GM23338 (cell line): ENCODE measurements at regions not wholly inside any gene's neighbourhood (a gene's known extent, or its start where the extent isn't known, plus 50 kb on each side); places are given as distances from the start of the nearest gene placed in this dataset.

ENCODE experiments used
- ATAC-seq: fragments of 200-7000 bp; cut with Tn5 transposase; 3 replicates; pipeline ENCODE4 v1.9.1; 2020
- DNase-seq: peaks from one replicate; pipeline ENCODE4 v3.0.0-alpha.2; 2015; ENCODE audit warnings: low spot score
- H2AFZ ChIP-seq: fragments of 200-600 bp; sonication (generic); 2 replicates; pipeline ENCODE4 v1.8.0; 2016; ENCODE audit warnings: antibody characterized with exemption, mild to moderate bottlenecking, moderate library complexity
- H3F3A ChIP-seq: fragments of 200-600 bp; sonication (generic); replicated peaks from 2 replicates; pipeline ENCODE4 v1.8.0; 2017; ENCODE audit warnings: antibody characterized with exemption, mixed run types, low read depth
- H3K27ac ChIP-seq: fragments of 200-600 bp; sonication (generic); 2 replicates; pipeline ENCODE4 v1.6.1; 2016; ENCODE audit warnings: low read depth
- H3K27me3 ChIP-seq: fragments of 200-600 bp; sonication (generic); 2 replicates; pipeline ENCODE4 v1.8.0; 2016; ENCODE audit warnings: mild to moderate bottlenecking, mixed run types, moderate library complexity; ENCODE audit not compliant: insufficient read depth
- H3K36me3 ChIP-seq: fragments of 200-600 bp; sonication (generic); 2 replicates; pipeline ENCODE4 v1.8.0; 2016; ENCODE audit warnings: mild to moderate bottlenecking; ENCODE audit not compliant: insufficient read depth
- H3K4me1 ChIP-seq: fragments of 200-600 bp; sonication (generic); 2 replicates; pipeline ENCODE4 v1.8.0; 2016; ENCODE audit warnings: mild to moderate bottlenecking, moderate library complexity; ENCODE audit not compliant: insufficient read depth
- H3K4me2 ChIP-seq: fragments of 200-600 bp; sonication (generic); 2 replicates; pipeline ENCODE4 v1.7.1; 2017; ENCODE audit warnings: mixed run types
- H3K4me3 ChIP-seq: fragments of 200-600 bp; sonication (generic); 2 replicates; pipeline ENCODE4 v1.6.1; 2016; ENCODE audit warnings: mixed run types
- H3K79me2 ChIP-seq: fragments of 200-600 bp; sonication (generic); replicated peaks from 2 replicates; pipeline ENCODE4 v1.8.0; 2017; ENCODE audit warnings: mild to moderate bottlenecking; ENCODE audit not compliant: insufficient read depth
- H3K9me2 ChIP-seq: fragments of 200-600 bp; sonication (generic); 2 replicates; pipeline ENCODE4 v1.8.0; 2017; ENCODE audit not compliant: insufficient read depth
- H4K20me1 ChIP-seq: fragments of 200-600 bp; sonication (generic); replicated peaks from 2 replicates; pipeline ENCODE4 v1.8.0; 2017; ENCODE audit warnings: mild to moderate bottlenecking; ENCODE audit not compliant: insufficient read depth
- H3K27ac Mint-ChIP-seq: 2 replicates; pipeline ENCODE4 v1.8.0; 2020; ENCODE audit warnings: inconsistent platforms, mild to moderate bottlenecking, moderate library complexity, mixed read lengths
- H3K27me3 Mint-ChIP-seq: 3 replicates; pipeline ENCODE4 v1.8.0; 2022; ENCODE audit warnings: low read depth, mild to moderate bottlenecking, moderate library complexity, mixed read lengths, inconsistent platforms; ENCODE audit not compliant: insufficient read depth, poor library complexity
- H3K36me3 Mint-ChIP-seq: 3 replicates; pipeline ENCODE4 v1.8.0; 2021; ENCODE audit warnings: low read depth, mild to moderate bottlenecking, inconsistent platforms, moderate library complexity, mixed read lengths
- H3K4me1 Mint-ChIP-seq: 3 replicates; pipeline ENCODE4 v1.8.0; 2020; ENCODE audit warnings: mild to moderate bottlenecking, inconsistent platforms, mixed read lengths
- H3K4me3 Mint-ChIP-seq: 3 replicates; pipeline ENCODE4 v1.8.0; 2021; ENCODE audit warnings: moderate library complexity, mild to moderate bottlenecking, inconsistent platforms, mixed read lengths
- H3K9me3 Mint-ChIP-seq: 3 replicates; pipeline ENCODE4 v1.8.0; 2020; ENCODE audit warnings: moderate library complexity, mild to moderate bottlenecking, inconsistent platforms, mixed read lengths
- CREB1 ChIP-seq: fragments of 250-450 bp; sonication (Bioruptor Pico); IDR thresholded peaks from 2 replicates; pipeline ENCODE4 v1.5.0; 2020; ENCODE audit warnings: low read depth, mild to moderate bottlenecking, moderate library complexity
- CTCF ChIP-seq, 2 experiments: fragments of 200-600 bp in 1 of 2; sonication (generic) in 1 of 2; conservative IDR thresholded peaks; 2 replicates each; pipeline versions ENCODE4 v1.5.1 to v1.6.1; 2016 to 2017; ENCODE audit warnings: antibody characterized with exemption in 2 of 2, low read depth in 2 of 2, mild to moderate bottlenecking in 2 of 2, moderate library complexity in 1 of 2
- EZH2 ChIP-seq: fragments of 200-600 bp; sonication (generic); IDR thresholded peaks from one replicate; pipeline ENCODE4 v1.8.0; 2017; ENCODE audit warnings: antibody characterized with exemption, mild to moderate bottlenecking, low read depth; ENCODE audit not compliant: unreplicated experiment
- EZH2phosphoT487 ChIP-seq: fragments of 200-600 bp; sonication (generic); IDR thresholded peaks from one replicate; pipeline ENCODE4 v1.8.1; 2018; ENCODE audit warnings: antibody characterized with exemption; ENCODE audit not compliant: unreplicated experiment
- JUNB ChIP-seq: IDR thresholded peaks from one replicate; pipeline ENCODE4 v1.6.1; 2016; ENCODE audit warnings: antibody characterized with exemption; ENCODE audit not compliant: unreplicated experiment
- NANOG ChIP-seq: IDR thresholded peaks from 2 replicates; pipeline ENCODE4 v1.6.1; 2016; ENCODE audit warnings: antibody characterized with exemption, borderline replicate concordance
- POLR2AphosphoS5 ChIP-seq: IDR thresholded peaks from 2 replicates; pipeline ENCODE4 v1.6.1; 2016; ENCODE audit warnings: antibody characterized with exemption, low read depth
- STAT1 ChIP-seq: IDR thresholded peaks from one replicate; pipeline ENCODE4 v1.6.1; 2016; ENCODE audit warnings: antibody characterized with exemption; ENCODE audit not compliant: unreplicated experiment
- ZNF114 ChIP-seq: fragments of 250-450 bp; sonication (Bioruptor Pico); IDR thresholded peaks from 2 replicates; pipeline ENCODE4 v1.5.0; 2020; ENCODE audit warnings: mild to moderate bottlenecking, moderate library complexity
- ZNF331 ChIP-seq: fragments of 250-450 bp; sonication (Bioruptor Pico); IDR thresholded peaks from 2 replicates; pipeline ENCODE4 v1.5.0; 2020; ENCODE audit warnings: low read depth, mild to moderate bottlenecking, moderate library complexity
- TF ChIP-seq, protein P1 (sequence below): IDR thresholded peaks from 2 replicates; pipeline ENCODE4 v1.6.1; 2016; ENCODE audit warnings: antibody characterized with exemption
- TF ChIP-seq, protein P2 (sequence below): IDR thresholded peaks from one replicate; pipeline ENCODE4 v1.6.1; 2018; ENCODE audit warnings: antibody characterized with exemption; ENCODE audit not compliant: unreplicated experiment

DNA sequence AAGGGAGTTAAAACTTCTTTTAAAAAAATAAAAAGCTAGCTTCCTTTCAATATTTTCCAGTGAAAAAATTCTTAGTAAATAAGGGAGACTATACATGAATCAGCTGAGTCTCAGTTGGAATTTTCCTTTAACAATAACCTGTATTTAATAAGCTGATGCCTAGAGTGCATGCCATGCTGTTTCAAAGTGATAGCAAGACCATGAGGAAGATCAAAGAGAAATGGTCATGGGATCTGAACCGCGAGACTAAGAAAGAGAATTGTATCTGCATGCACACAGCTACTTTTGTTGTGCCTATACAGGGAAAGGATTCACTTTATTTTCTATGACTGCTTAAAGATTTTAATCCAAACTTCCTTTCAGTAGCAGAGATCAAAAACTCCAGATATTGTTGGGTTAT, 2217.0 kb downstream of the MAT2B start:
- H3K9me2 ChIP-seq: no peaks in the 10 kb centered on the region
- H3K27me3 ChIP-seq: no peaks in the 10 kb centered on the region
- no peaks in the 10 kb centered on the region for H3K79me2 ChIP-seq
- TF ChIP-seq JUNB (no peak), CTCF (conservative IDR thresholded peaks at IDR 0.05; ENCODE audit: low read depth in 2 of 2) (no peak), EZH2phosphoT487 (no peak), CREB1 (CRISPR knock-in tag) (no peak), STAT1 (no peak), NANOG (no peak), EZH2 (no peak), ZNF331 (CRISPR knock-in tag) (no peak)
- TF ChIP-seq, protein P1, sequence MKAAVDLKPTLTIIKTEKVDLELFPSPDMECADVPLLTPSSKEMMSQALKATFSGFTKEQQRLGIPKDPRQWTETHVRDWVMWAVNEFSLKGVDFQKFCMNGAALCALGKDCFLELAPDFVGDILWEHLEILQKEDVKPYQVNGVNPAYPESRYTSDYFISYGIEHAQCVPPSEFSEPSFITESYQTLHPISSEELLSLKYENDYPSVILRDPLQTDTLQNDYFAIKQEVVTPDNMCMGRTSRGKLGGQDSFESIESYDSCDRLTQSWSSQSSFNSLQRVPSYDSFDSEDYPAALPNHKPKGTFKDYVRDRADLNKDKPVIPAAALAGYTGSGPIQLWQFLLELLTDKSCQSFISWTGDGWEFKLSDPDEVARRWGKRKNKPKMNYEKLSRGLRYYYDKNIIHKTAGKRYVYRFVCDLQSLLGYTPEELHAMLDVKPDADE: no peak
- TF ChIP-seq, protein P2, sequence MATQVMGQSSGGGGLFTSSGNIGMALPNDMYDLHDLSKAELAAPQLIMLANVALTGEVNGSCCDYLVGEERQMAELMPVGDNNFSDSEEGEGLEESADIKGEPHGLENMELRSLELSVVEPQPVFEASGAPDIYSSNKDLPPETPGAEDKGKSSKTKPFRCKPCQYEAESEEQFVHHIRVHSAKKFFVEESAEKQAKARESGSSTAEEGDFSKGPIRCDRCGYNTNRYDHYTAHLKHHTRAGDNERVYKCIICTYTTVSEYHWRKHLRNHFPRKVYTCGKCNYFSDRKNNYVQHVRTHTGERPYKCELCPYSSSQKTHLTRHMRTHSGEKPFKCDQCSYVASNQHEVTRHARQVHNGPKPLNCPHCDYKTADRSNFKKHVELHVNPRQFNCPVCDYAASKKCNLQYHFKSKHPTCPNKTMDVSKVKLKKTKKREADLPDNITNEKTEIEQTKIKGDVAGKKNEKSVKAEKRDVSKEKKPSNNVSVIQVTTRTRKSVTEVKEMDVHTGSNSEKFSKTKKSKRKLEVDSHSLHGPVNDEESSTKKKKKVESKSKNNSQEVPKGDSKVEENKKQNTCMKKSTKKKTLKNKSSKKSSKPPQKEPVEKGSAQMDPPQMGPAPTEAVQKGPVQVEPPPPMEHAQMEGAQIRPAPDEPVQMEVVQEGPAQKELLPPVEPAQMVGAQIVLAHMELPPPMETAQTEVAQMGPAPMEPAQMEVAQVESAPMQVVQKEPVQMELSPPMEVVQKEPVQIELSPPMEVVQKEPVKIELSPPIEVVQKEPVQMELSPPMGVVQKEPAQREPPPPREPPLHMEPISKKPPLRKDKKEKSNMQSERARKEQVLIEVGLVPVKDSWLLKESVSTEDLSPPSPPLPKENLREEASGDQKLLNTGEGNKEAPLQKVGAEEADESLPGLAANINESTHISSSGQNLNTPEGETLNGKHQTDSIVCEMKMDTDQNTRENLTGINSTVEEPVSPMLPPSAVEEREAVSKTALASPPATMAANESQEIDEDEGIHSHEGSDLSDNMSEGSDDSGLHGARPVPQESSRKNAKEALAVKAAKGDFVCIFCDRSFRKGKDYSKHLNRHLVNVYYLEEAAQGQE: no peak
- H3K4me3 ChIP-seq: no peak overlapping the region
- H4K20me1 ChIP-seq: no peaks in the 10 kb centered on the region
- no peak overlapping the region for H2AFZ ChIP-seq
- no peak overlapping the region for H3K27ac ChIP-seq
- Mint-ChIP-seq H3K9me3 (no peaks in the 10 kb centered on the region; the same call in 2 of the 3 replicates), H3K4me3 (no peak overlapping the region), H3K27me3 (no peaks in the 10 kb centered on the region), H3K4me1 (peaks cover 7% of the 10 kb centered on the region), H3K36me3 (no peaks in the 10 kb centered on the region; the same call in 2 of the 3 replicates), H3K27ac (no peak overlapping the region)
- no peak for ATAC-seq
- no peak overlapping the region for H3K4me2 ChIP-seq
- no peak for DNase-seq
- H3K36me3 ChIP-seq: no peaks in the 10 kb centered on the region
- H3K4me1 ChIP-seq: no peaks in the 10 kb centered on the region; the same call in 1 of the 2 replicates
- H3F3A ChIP-seq: no peaks in the 10 kb centered on the region

- Mint-ChIP-seq H3K27me3 (no peaks in the 10 kb centered on the region), H3K36me3 (no peaks in the 10 kb centered on the region; the same call in 2 of the 3 replicates), H3K27ac (no peak overlapping the region), H3K4me1 (peaks cover 7% of the 10 kb centered on the region), H3K4me3 (no peak overlapping the region), H3K9me3 (no peaks in the 10 kb centered on the region)
- Histone ChIP-seq H3K4me2 (no peak overlapping the region), H3K27me3 (no peaks in the 10 kb centered on the region), H2AFZ (no peak overlapping the region), H3K4me3 (no peak overlapping the region), H4K20me1 (no peaks in the 10 kb centered on the region), H3K36me3 (no peaks in the 10 kb centered on the region), H3K79me2 (no peaks in the 10 kb centered on the region), H3K4me1 (no peaks in the 10 kb centered on the region; the same call in 1 of the 2 replicates), H3K9me2 (no peaks in the 10 kb centered on the region), H3K27ac (no peak overlapping the region), H3F3A (no peaks in the 10 kb centered on the region)
- TF ChIP-seq ZNF331 (CRISPR knock-in tag): no peak
- no peak for TF ChIP-seq JUNB
- TF ChIP-seq POLR2AphosphoS5: no peak
- TF ChIP-seq CREB1 (CRISPR knock-in tag): no peak
- no peak for TF ChIP-seq EZH2phosphoT487
- TF ChIP-seq ZNF114 (CRISPR knock-in tag): no peak
- TF ChIP-seq, protein P1: no peak
- no peak for TF ChIP-seq CTCF (conservative IDR thresholded peaks at IDR 0.05; ENCODE audit: low read depth in 2 of 2)
- no peak for TF ChIP-seq NANOG
- ATAC-seq (no peak), DNase-seq (no peak)
Observed at GRCh38 chr5:165723931-165724330, 2218.5 kb downstream of the MAT2B start.
